DOHH2 (cell line): ENCODE measurements at regions not wholly inside any gene's neighbourhood (a gene's known extent, or its start where the extent isn't known, plus 50 kb on each side); places are given as distances from the start of the nearest gene placed in this dataset.

Source experiments
- H3F3A ChIP-seq: fragments of 200-600 bp; sonication (generic), shearing (Covaris generic); 2 replicates; pipeline ENCODE4 v1.6.0; 2016; ENCODE audit warnings: antibody characterized with exemption, mild to moderate bottlenecking; ENCODE audit not compliant: control insufficient read depth, insufficient read depth
- H3K27ac ChIP-seq: fragments of 200-600 bp; sonication (generic); 2 replicates; pipeline ENCODE4 v1.5.1; 2014; ENCODE audit warnings: low read depth, mild to moderate bottlenecking, low read length, moderate library complexity
- H3K27me3 ChIP-seq: fragments of 200-600 bp; sonication (generic); 2 replicates; pipeline ENCODE4 v1.6.1; 2014; ENCODE audit warnings: mild to moderate bottlenecking, low read length, mixed read lengths; ENCODE audit not compliant: control insufficient read depth
- H3K36me3 ChIP-seq: fragments of 200-600 bp; sonication (generic); 2 replicates; pipeline ENCODE4 v1.6.1; 2014; ENCODE audit warnings: mild to moderate bottlenecking, low read length, moderate library complexity, mixed read lengths; ENCODE audit not compliant: control insufficient read depth
- H3K4me1 ChIP-seq: fragments of 200-600 bp; sonication (generic); 2 replicates; pipeline ENCODE4 v1.6.1; 2014; ENCODE audit warnings: mild to moderate bottlenecking, low read length, mixed read lengths; ENCODE audit not compliant: control insufficient read depth
- H3K4me2 ChIP-seq: fragments of 200-600 bp; sonication (generic); 2 replicates; pipeline ENCODE4 v1.6.0; 2014; ENCODE audit warnings: mild to moderate bottlenecking, low read length, moderate library complexity
- H3K4me3 ChIP-seq: fragments of 200-600 bp; sonication (generic); 2 replicates; pipeline ENCODE4 v1.5.1; 2014; ENCODE audit warnings: mild to moderate bottlenecking, low read length, mixed read lengths
- H3K79me2 ChIP-seq: fragments of 200-600 bp; sonication (generic); 2 replicates; pipeline ENCODE4 v1.6.1; 2014; ENCODE audit warnings: mild to moderate bottlenecking, low read length, mixed read lengths; ENCODE audit not compliant: control insufficient read depth
- H3K9me2 ChIP-seq: fragments of 200-600 bp; sonication (generic); replicated peaks from 2 replicates; pipeline ENCODE4 v1.6.1; 2014; ENCODE audit warnings: mild to moderate bottlenecking, low read length, mixed read lengths; ENCODE audit not compliant: control insufficient read depth
- H3K9me3 ChIP-seq: fragments of 200-600 bp; sonication (generic); 2 replicates; pipeline ENCODE4 v1.6.1; 2014; ENCODE audit warnings: antibody characterized with exemption, low read length, mixed read lengths; ENCODE audit not compliant: control insufficient read depth, insufficient read depth
- H4K20me1 ChIP-seq: fragments of 200-600 bp; sonication (generic); 2 replicates; pipeline ENCODE4 v1.6.0; 2014; ENCODE audit warnings: low read depth, mild to moderate bottlenecking, antibody characterized with exemption, low read length, moderate library complexity; ENCODE audit not compliant: control insufficient read depth, insufficient read depth
- CTCF ChIP-seq: fragments of 200-600 bp; sonication (generic); IDR thresholded peaks from one replicate; pipeline ENCODE4 v1.5.1; 2014; ENCODE audit warnings: antibody characterized with exemption, mild to moderate bottlenecking, low read depth, low read length; ENCODE audit not compliant: poor library complexity, severe bottlenecking
- EZH2phosphoT487 ChIP-seq: fragments of 200-600 bp; sonication (generic); IDR thresholded peaks from 2 replicates; pipeline ENCODE4 v1.6.1; 2017; ENCODE audit warnings: borderline replicate concordance, mild to moderate bottlenecking, antibody characterized with exemption, low read length, moderate library complexity, mixed read lengths

- H3K9me3 ChIP-seq = no peaks in the 10 kb centered on the region
- no peaks in the 10 kb centered on the region for H3K4me1 ChIP-seq
- no peak overlapping the region for H3K4me2 ChIP-seq
- no peaks in the 10 kb centered on the region for H3K36me3 ChIP-seq
- no peak overlapping the region for H3K4me3 ChIP-seq
- no peak overlapping the region for H3K27ac ChIP-seq
- no peaks in the 10 kb centered on the region for H3K27me3 ChIP-seq
- H3K79me2 ChIP-seq = no peaks in the 10 kb centered on the region
- no peaks in the 10 kb centered on the region for H3K9me2 ChIP-seq
- TF ChIP-seq EZH2phosphoT487 (no peak), CTCF (no peak)
- H3F3A ChIP-seq = no peaks in the 10 kb centered on the region
- H4K20me1 ChIP-seq = no peaks in the 10 kb centered on the region
Observed at GRCh38 chr6:147769496-147770087, 261.1 kb downstream of the SAMD5 start.

GRCh38 chr6:147770221-147770620 lies 261.7 kb downstream of the SAMD5 start:
- Histone ChIP-seq H3K27ac (no peak overlapping the region), H3F3A (no peaks in the 10 kb centered on the region), H3K79me2 (no peaks in the 10 kb centered on the region), H3K9me3 (no peaks in the 10 kb centered on the region), H3K4me3 (no peak overlapping the region), H3K36me3 (no peaks in the 10 kb centered on the region), H3K4me1 (no peaks in the 10 kb centered on the region), H3K4me2 (no peak overlapping the region), H3K9me2 (no peaks in the 10 kb centered on the region), H3K27me3 (no peaks in the 10 kb centered on the region), H4K20me1 (no peaks in the 10 kb centered on the region)
- TF ChIP-seq EZH2phosphoT487 = no peak
- no peak for TF ChIP-seq CTCF

- Histone ChIP-seq H4K20me1 (no peaks in the 10 kb centered on the region), H3K9me2 (no peaks in the 10 kb centered on the region), H3K4me1 (no peaks in the 10 kb centered on the region), H3K79me2 (no peaks in the 10 kb centered on the region), H3F3A (no peaks in the 10 kb centered on the region), H3K27ac (no peak overlapping the region), H3K27me3 (no peaks in the 10 kb centered on the region), H3K9me3 (no peaks in the 10 kb centered on the region), H3K4me2 (no peak overlapping the region), H3K4me3 (no peak overlapping the region), H3K36me3 (no peaks in the 10 kb centered on the region)
- TF ChIP-seq CTCF (no peak), EZH2phosphoT487 (no peak)
Observed at GRCh38 chr6:147772724-147773123, 264.2 kb downstream of the SAMD5 start.
